ENCODE measurements at regions not wholly inside any gene's neighbourhood (a gene's known extent, or its start where the extent isn't known, plus 50 kb on each side); places are given as distances from the start of the nearest gene placed in this dataset.

GRCh38 chr4:165748321-165748720 lies 124.7 kb upstream of the TLL1 start:
- H3K9me3 ChIP-seq: no peaks in the 10 kb centered on the region
- no peak for DNase-seq

GRCh38 chr4:165751882-165752281 lies 121.2 kb upstream of the TLL1 start:
- no peak for TF ChIP-seq CTCF (IDR thresholded peaks at IDR 0.05; ENCODE audit: low read depth, low read length)
- H3K9me3 ChIP-seq: no peaks in the 10 kb centered on the region
- H3K4me1 ChIP-seq: no peaks in the 10 kb centered on the region
- H3K36me3 ChIP-seq: no peaks in the 10 kb centered on the region
- no peaks in the 10 kb centered on the region for H3K27me3 ChIP-seq
- DNase-seq: no peak
- H3K4me3 ChIP-seq (ENCODE audit: low read depth, low read length): no peak overlapping the region

More at GRCh38 chr4:165748321-165748720, 124.7 kb upstream of the TLL1 start:
- Histone ChIP-seq H3K36me3 (no peaks in the 10 kb centered on the region), H3K27me3 (no peaks in the 10 kb centered on the region), H3K4me1 (no peaks in the 10 kb centered on the region), H3K4me3 (ENCODE audit: low read depth, low read length) (no peak overlapping the region)
- no peak for TF ChIP-seq CTCF (IDR thresholded peaks at IDR 0.05; ENCODE audit: low read depth, low read length)

GRCh38 chr4:165754664-165755063 lies 118.4 kb upstream of the TLL1 start:
- no peak for DNase-seq
- Histone ChIP-seq H3K4me3 (ENCODE audit: low read depth, low read length) (no peak overlapping the region), H3K9me3 (no peaks in the 10 kb centered on the region), H3K4me1 (no peaks in the 10 kb centered on the region), H3K36me3 (no peaks in the 10 kb centered on the region), H3K27me3 (no peaks in the 10 kb centered on the region)
- no peak for TF ChIP-seq CTCF (IDR thresholded peaks at IDR 0.05; ENCODE audit: low read depth, low read length)

- Histone ChIP-seq H3K4me1 (no peaks in the 10 kb centered on the region), H3K4me3 (ENCODE audit: low read depth, low read length) (no peak overlapping the region), H3K36me3 (no peaks in the 10 kb centered on the region), H3K9me3 (no peaks in the 10 kb centered on the region), H3K27me3 (no peaks in the 10 kb centered on the region)
- no peak for TF ChIP-seq CTCF (IDR thresholded peaks at IDR 0.05; ENCODE audit: low read depth, low read length)
- no peak for DNase-seq
Observed at GRCh38 chr4:165756836-165757235, 116.2 kb upstream of the TLL1 start.

- H3K4me1 ChIP-seq: no peaks in the 10 kb centered on the region
- H3K27me3 ChIP-seq: no peaks in the 10 kb centered on the region
- H3K4me3 ChIP-seq (ENCODE audit: low read depth, low read length): no peak overlapping the region
- no peaks in the 10 kb centered on the region for H3K9me3 ChIP-seq
- no peaks in the 10 kb centered on the region for H3K36me3 ChIP-seq
- TF ChIP-seq CTCF (IDR thresholded peaks at IDR 0.05; ENCODE audit: low read depth, low read length): no peak
- DNase-seq: no peak
Observed at GRCh38 chr4:165757451-165757850, 115.6 kb upstream of the TLL1 start.

- H3K4me1 ChIP-seq: no peaks in the 10 kb centered on the region
- no peaks in the 10 kb centered on the region for H3K9me3 ChIP-seq
- H3K27me3 ChIP-seq: no peaks in the 10 kb centered on the region
- TF ChIP-seq CTCF (IDR thresholded peaks at IDR 0.05; ENCODE audit: low read depth, low read length): no peak
- H3K4me3 ChIP-seq (ENCODE audit: low read depth, low read length): no peak overlapping the region
- DNase-seq: no peak
- no peaks in the 10 kb centered on the region for H3K36me3 ChIP-seq
Observed at GRCh38 chr4:165758086-165758485, 115.0 kb upstream of the TLL1 start.

Data from BE2C (cell line).